GM18907 (cell line): ENCODE measurements at regions not wholly inside any gene's neighbourhood (a gene's known extent, or its start where the extent isn't known, plus 50 kb on each side); places are given as distances from the start of the nearest gene placed in this dataset.
A peak's percentile ranks its signal among the peaks of the same experiment; 100 is the strongest.
"Not testable (repeated sequence)": the region's sequence is repeated elsewhere in the genome, so short reads cannot be mapped to it uniquely, and the experiment has no call there.

ENCODE experiments used
- ATAC-seq: cut with Tn5 transposase; IDR thresholded peaks from one replicate; pipeline ENCODE4 v1.9.1; 2021; ENCODE audit warnings: mild to moderate bottlenecking, moderate library complexity; ENCODE audit not compliant: unreplicated experiment

GRCh38 chr15:69704229-69704628 lies 251.6 kb downstream of the RPLP1 start:
- no peak for ATAC-seq

GRCh38 chr15:69704700-69705099 lies 252.1 kb downstream of the RPLP1 start:
- ATAC-seq: no peak

- ATAC-seq: no peak
Measured at GRCh38 chr15:69706353-69707097, 253.9 kb downstream of the RPLP1 start.

GRCh38 chr15:69707241-69707640 lies 254.6 kb downstream of the RPLP1 start:
- ATAC-seq: not testable (repeated sequence)

GRCh38 chr15:69708436-69709122 lies 256.0 kb downstream of the RPLP1 start:
- ATAC-seq: not testable (repeated sequence)

GRCh38 chr15:69712991-69713390 lies 260.4 kb downstream of the RPLP1 start:
- no peak for ATAC-seq

GRCh38 chr15:69713726-69714559 lies 261.3 kb downstream of the RPLP1 start:
- ATAC-seq: peak; percentile 90

- no peak for ATAC-seq
Measured at GRCh38 chr15:69715210-69715609, 262.6 kb downstream of the RPLP1 start.

- ATAC-seq: no peak
Measured at GRCh38 chr15:69718436-69718835, 265.8 kb downstream of the RPLP1 start.

GRCh38 chr15:69718916-69719315 lies 266.3 kb downstream of the RPLP1 start:
- ATAC-seq: no peak

- peak; percentile 67 for ATAC-seq
Measured at GRCh38 chr15:69719527-69720240, 267.1 kb downstream of the RPLP1 start.

- ATAC-seq: no peak
Measured at GRCh38 chr15:69720536-69720935, 267.9 kb downstream of the RPLP1 start.

- ATAC-seq: no peak
Measured at GRCh38 chr15:69722924-69723323, 270.3 kb downstream of the RPLP1 start.

- ATAC-seq: no peak
Measured at GRCh38 chr15:69723404-69724096, 270.9 kb downstream of the RPLP1 start.

- no peak for ATAC-seq
Measured at GRCh38 chr15:69724333-69724732, 271.7 kb downstream of the RPLP1 start.

- ATAC-seq: no peak
Measured at GRCh38 chr15:69725275-69725674, 272.7 kb downstream of the RPLP1 start.

GRCh38 chr15:69725957-69726356 lies 273.3 kb downstream of the RPLP1 start:
- ATAC-seq: no peak

GRCh38 chr15:69727121-69727924 lies 274.7 kb downstream of the RPLP1 start:
- no peak for ATAC-seq

GRCh38 chr15:69729167-69729748 lies 276.6 kb downstream of the RPLP1 start:
- no peak for ATAC-seq
